ENCODE measurements at regions not wholly inside any gene's neighbourhood (a gene's known extent, or its start where the extent isn't known, plus 50 kb on each side); places are given as distances from the start of the nearest gene placed in this dataset.
"Not testable (repeated sequence)": the region's sequence is repeated elsewhere in the genome, so short reads cannot be mapped to it uniquely, and the experiment has no call there.

- DNase-seq (ENCODE audit: low read depth in 2 of 3, low spot score in 2 of 3), result no peak
These were observed 106.2 kb downstream of the ERMARD start for GRCh38 chr6:169857343-169858292.

- DNase-seq (ENCODE audit: low read depth in 2 of 3, low spot score in 2 of 3), result not testable (repeated sequence)
These were observed 105.3 kb downstream of the ERMARD start for GRCh38 chr6:169856442-169857342.

- no peak for DNase-seq (ENCODE audit: low read depth in 2 of 3, low spot score in 2 of 3)
These were observed 103.4 kb downstream of the ERMARD start for GRCh38 chr6:169854813-169855212.

GRCh38 chr6:169854083-169854725 lies 102.8 kb downstream of the ERMARD start:
- no peak for DNase-seq (ENCODE audit: low read depth in 2 of 3, low spot score in 2 of 3)

- no peak for DNase-seq (ENCODE audit: low read depth in 2 of 3, low spot score in 2 of 3)
These were observed 102.0 kb downstream of the ERMARD start for GRCh38 chr6:169853196-169854082.

DNA sequence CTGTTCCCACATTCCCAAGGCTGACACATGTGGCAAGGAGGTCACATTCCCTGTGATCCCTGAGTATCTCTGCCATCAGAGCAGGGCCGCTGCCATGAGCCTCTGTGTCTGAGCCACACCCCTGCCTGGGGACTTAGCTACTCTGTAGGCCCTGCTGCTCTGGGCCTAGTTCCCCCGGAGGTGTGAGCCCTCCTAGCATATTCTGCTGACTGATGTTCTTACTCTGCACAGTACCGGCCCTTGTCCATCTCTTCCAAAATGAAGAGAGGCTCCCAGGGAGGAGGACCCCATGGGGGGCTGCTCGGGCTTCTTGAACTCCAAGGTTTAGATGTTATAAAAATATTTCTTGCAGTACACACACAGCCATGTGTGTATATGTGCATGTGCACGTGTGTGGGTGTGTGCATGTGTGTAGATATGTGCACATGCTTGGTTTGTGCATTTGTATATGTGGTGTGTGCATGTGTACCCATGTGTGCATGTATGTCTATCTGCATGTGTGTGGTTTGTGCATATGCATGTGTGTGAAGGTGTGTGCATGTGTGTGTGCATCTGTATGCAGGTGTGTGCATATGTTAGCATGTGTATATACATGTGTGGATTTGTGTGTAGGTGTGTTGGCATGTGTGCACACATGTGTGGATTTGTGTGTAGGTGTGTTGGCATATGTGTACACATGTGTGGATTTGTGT lies 101.2 kb downstream of the ERMARD start:
- no peak for DNase-seq (ENCODE audit: low read depth in 2 of 3, low spot score in 2 of 3)

DNA sequence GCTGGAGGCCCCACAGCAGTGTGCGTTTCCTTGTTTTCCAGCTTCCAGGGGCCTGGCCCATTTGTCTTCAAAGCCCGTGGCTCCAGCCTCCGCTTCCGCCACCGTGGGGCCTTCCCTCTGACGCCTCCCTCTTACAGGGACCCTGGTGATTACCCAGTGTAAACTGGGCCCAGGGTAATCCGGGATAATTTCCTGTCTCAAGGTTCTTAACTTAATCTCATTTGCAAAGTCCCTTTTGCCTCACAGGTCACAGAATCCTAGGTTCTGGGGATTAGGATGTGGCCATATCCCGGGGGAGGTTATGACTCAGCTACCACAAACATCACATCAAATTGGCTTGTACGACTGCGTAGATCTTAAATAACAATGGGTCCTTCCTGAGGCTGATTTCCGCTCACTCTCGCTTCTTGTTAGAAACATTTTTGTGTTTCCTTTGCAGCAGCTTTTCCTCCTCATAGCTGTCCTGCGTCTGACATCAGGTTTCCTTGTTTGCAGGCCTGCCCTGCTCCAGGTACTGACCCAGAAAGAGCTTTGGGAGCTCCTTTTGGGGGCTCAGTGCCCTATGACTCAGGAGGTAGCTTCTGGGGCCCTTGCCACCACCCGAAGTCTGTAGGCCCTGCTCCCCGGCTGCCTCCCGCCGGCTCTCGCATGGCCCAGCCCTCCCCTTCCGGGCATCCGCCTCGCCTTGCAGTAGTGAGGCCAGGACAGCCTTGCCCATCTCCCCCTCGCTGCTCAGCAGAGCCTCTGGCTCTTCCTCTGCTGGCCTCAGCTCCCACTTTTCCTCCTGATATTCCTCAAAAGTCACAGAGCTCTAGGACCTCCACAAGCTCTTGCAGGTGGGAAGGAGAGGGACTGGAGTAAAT lies 100.5 kb downstream of the ERMARD start:
- no peak for DNase-seq (ENCODE audit: low read depth in 2 of 3, low spot score in 2 of 3)

DNA sequence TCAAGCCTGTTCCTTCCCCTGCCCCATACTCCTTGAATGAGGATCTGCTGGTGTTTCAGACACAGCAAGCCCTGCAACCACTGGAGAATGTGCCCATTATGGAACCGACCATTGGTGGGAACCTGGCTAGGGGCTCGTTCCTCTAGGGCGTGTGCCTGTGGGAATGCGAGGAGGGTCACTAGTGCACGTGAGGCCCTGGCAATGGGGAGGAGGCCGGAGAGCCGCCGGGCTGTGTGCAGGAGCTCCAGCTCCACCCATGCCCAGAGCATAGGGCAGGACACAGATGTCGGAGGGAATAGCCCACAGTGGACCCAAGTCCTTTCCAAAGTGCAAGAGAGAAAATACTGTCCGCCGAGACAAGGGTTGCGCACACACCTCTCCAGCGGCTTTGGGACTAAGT lies 99.3 kb downstream of the ERMARD start:
- DNase-seq (ENCODE audit: low read depth in 2 of 3, low spot score in 2 of 3), result no peak

GRCh38 chr6:169850154-169850553 lies 98.7 kb downstream of the ERMARD start:
- no peak for DNase-seq (ENCODE audit: low read depth in 2 of 3, low spot score in 2 of 3)

- no peak for DNase-seq (ENCODE audit: low read depth in 2 of 3, low spot score in 2 of 3)
These were observed 98.0 kb downstream of the ERMARD start for GRCh38 chr6:169849396-169849795.

DNA sequence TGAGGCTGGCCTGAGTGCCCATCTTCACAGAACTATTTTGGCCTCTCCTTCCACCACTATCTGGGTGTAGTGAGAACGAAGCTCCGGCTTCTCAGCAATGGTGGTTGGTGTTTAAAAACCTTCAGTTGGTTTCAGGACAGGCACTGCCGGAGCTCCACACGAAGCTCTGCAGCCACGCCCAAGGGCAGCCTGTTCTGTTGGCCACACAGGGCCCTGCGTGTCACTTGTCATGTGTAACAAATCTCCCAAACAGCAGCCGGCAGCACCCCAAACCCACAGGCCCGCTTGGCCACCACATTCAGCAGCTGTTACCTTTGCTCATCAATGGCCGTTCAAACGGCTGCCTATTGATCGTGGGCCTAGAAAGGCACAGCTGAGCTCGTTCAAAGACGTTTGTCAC lies 97.5 kb downstream of the ERMARD start:
- no peak for DNase-seq (ENCODE audit: low read depth in 2 of 3, low spot score in 2 of 3)

DNA sequence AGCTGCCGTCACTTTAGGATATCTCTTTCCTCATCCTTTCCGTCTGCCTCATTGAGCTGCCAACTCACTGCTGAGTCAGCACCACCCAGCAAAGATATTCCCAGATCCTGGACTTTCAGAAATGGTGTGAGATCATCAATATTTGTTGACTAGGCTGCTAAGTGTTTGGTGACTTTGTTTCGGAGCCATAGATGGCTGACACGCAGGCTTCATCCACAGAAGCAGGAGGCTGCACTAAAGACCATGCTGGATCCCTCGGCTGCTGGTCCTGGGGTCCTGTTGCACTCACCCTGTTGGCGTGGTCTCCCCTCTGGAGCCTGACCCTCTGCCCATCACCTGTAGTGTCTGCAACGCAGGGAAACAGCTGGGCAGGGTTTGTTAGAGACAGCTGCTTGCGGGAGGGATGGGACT lies 96.5 kb downstream of the ERMARD start:
- DNase-seq (ENCODE audit: low read depth in 2 of 3, low spot score in 2 of 3), result no peak

GRCh38 chr6:169847141-169847674 lies 95.8 kb downstream of the ERMARD start:
- no peak for DNase-seq (ENCODE audit: low read depth in 2 of 3, low spot score in 2 of 3)

DNA sequence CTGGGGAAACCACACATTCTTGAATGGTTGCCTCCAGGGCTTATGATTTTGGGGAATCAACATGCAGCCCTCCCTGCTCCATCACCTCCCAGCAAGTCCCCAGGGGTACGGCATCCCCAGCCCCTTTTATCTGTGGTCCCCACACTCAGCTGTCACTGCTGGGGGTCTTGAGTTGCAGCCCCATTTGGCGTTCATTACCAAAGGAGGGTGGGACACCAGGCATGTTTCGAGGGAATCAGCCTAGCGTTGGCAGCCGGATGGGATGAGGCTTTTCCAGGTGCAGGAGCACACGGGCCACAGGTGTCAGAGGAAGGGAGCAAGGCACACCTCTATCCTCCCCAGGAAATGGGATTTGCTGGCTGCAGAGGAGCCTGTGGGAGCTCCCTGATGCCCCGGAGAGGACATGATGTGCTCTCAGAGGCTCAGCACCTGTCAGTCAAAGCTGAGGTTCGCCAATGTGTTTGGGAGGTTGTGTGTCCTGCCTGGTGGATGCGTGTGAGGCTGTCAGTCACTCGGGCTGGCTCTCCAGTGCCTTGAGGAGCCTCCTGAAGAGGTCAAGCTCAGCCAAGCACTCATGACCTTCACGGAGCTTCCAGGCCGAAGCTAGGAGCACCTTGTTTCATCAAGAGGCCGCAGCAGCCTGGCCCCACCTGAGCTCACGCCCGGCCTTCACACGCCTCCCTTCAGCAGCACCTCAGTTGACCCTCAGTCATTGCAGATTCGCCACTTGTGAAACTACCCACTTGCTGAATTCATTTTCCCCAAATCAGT lies 95.0 kb downstream of the ERMARD start:
- DNase-seq (ENCODE audit: low read depth in 2 of 3, low spot score in 2 of 3), result no peak

GRCh38 chr6:169845426-169846285 lies 94.2 kb downstream of the ERMARD start:
- no peak for DNase-seq (ENCODE audit: low read depth in 2 of 3, low spot score in 2 of 3)

GRCh38 chr6:169844946-169845345 lies 93.5 kb downstream of the ERMARD start:
- no peak for DNase-seq (ENCODE audit: low read depth in 2 of 3, low spot score in 2 of 3)

DNA sequence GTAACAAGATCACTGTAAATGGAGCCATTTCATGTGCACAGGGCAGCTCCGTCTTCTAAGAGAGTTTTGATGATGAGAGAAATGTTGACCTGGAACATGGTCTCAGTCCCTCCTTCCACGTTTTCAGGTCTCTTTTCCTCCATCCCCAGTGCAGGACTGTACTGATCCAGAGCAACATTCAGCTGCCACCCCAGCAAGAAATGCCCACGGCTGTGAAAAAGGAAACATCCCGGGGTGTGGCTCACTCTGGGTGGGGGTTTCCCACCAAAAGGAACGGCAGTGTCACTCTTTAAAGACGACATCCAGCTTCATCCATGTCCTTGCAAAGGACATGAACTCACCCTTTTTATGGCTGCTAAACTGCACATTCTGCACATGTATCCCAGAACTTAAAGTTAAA lies 92.6 kb downstream of the ERMARD start:
- DNase-seq (ENCODE audit: low read depth in 2 of 3, low spot score in 2 of 3), result no peak
